Endothelial cell of umbilical vein (primary cell): ENCODE measurements at regions not wholly inside any gene's neighbourhood (a gene's known extent, or its start where the extent isn't known, plus 50 kb on each side); places are given as distances from the start of the nearest gene placed in this dataset.

Source experiments
- BruUV-seq: library from RNA; stranded (reverse); fragments of 400-500 nt; replicated peaks from 2 replicates; lab custom pipeline; 2021; lab: Mats Ljungman, UMichigan
- CTCF ChIA-PET: fragments of 300-600, 350-600 bp; sonication (Branson Sonifier 250); formaldehyde crosslinking; loops from one replicate; lab custom pipeline; 2021; ENCODE audit warnings: antibody characterized with exemption, inconsistent platforms; lab: Charles Lee
- POLR2A ChIA-PET: fragments of 300-600, 350-600 bp; sonication (Branson Sonifier 250); formaldehyde crosslinking; loops from one replicate; lab custom pipeline; 2021; ENCODE audit warnings: antibody characterized with exemption, inconsistent platforms; lab: Charles Lee
- DNase-seq: peaks from one replicate; pipeline ENCODE4 v3.0.0-alpha.2; 2011; ENCODE audit warnings: low read depth, low spot score
- FAIRE-seq: peaks from 2 replicates; lab custom pipeline; 2011; peaks lifted over from hg19 to GRCh38; lab: Jason Lieb, UNC
- H2AFZ ChIP-seq: 2 replicates; pipeline ENCODE4 v1.6.0; 2012; ENCODE audit warnings: low read depth, low read length, control low read depth, inconsistent platforms
- H3K27ac ChIP-seq: 2 replicates; pipeline ENCODE4 v1.5.1; 2011; ENCODE audit warnings: low read depth, mild to moderate bottlenecking, control low read depth, low read length, moderate library complexity; ENCODE audit not compliant: insufficient read depth
- H3K27me3 ChIP-seq, 2 experiments: 2 replicates each; pipeline versions ENCODE4 v1.6.0 to v1.6.1; 2011; ENCODE audit warnings: low read length in 2 of 2, mixed read lengths in 1 of 2; ENCODE audit not compliant: control insufficient read depth in 2 of 2, insufficient read depth in 2 of 2
- H3K36me3 ChIP-seq, 2 experiments: 2 replicates in 1 of 2; 3 replicates in 1 of 2; pipeline ENCODE4 v1.5.1; 2011; ENCODE audit warnings: low read length in 2 of 2, mild to moderate bottlenecking in 1 of 2, moderate library complexity in 1 of 2; ENCODE audit not compliant: control insufficient read depth in 2 of 2, insufficient read depth in 2 of 2; ENCODE audit errors: extremely low read depth in 1 of 2
- H3K4me1 ChIP-seq: 3 replicates; pipeline ENCODE4 v1.5.1; 2011; ENCODE audit warnings: mild to moderate bottlenecking, low read length; ENCODE audit not compliant: control insufficient read depth, insufficient read depth; ENCODE audit errors: extremely low read depth
- H3K4me2 ChIP-seq: 2 replicates; pipeline ENCODE4 v1.6.1; 2011; ENCODE audit warnings: low read length, control low read depth, mixed read lengths; ENCODE audit not compliant: insufficient read depth
- H3K4me3 ChIP-seq, 3 experiments: fragments of 200-600 bp in 1 of 3; sonication (generic), shearing (Covaris generic) in 1 of 3; replicated peaks in 1 of 3; 2 replicates each; pipeline ENCODE4 v1.5.1; 2011 to 2016; ENCODE audit warnings: control low read depth in 3 of 3, low read length in 3 of 3, mild to moderate bottlenecking in 2 of 3, inconsistent platforms in 1 of 3, low read depth in 1 of 3, moderate library complexity in 1 of 3; ENCODE audit not compliant: insufficient read depth in 1 of 3
- H3K79me2 ChIP-seq: 2 replicates; pipeline ENCODE4 v1.6.0; 2012; ENCODE audit warnings: low read length, inconsistent platforms; ENCODE audit not compliant: control insufficient read depth, insufficient read depth
- H3K9ac ChIP-seq: replicated peaks from 2 replicates; pipeline ENCODE3; 2011; ENCODE audit warnings: low read length, control low read depth; ENCODE audit not compliant: insufficient read depth; ENCODE audit errors: extremely low read depth
- H3K9me1 ChIP-seq: replicated peaks from 3 replicates; pipeline ENCODE4 v1.6.0; 2011; ENCODE audit warnings: mild to moderate bottlenecking, low read length; ENCODE audit not compliant: control insufficient read depth, insufficient read depth; ENCODE audit errors: extremely low read depth
- H3K9me3 ChIP-seq: replicated peaks from 2 replicates; pipeline ENCODE4 v1.5.1; 2012; ENCODE audit warnings: low read length, inconsistent platforms; ENCODE audit not compliant: control insufficient read depth, insufficient read depth
- H4K20me1 ChIP-seq: replicated peaks from 2 replicates; pipeline ENCODE3; 2011; ENCODE audit warnings: mild to moderate bottlenecking, low read length; ENCODE audit not compliant: control insufficient read depth, insufficient read depth; ENCODE audit errors: extremely low read depth
- CTCF ChIP-seq, 2 donors: IDR thresholded peaks; 1 replicate in 1 of 2; 2 replicates in 1 of 2; pipeline ENCODE4 v1.5.1; 2011; ENCODE audit warnings: low read length in 2 of 2, mild to moderate bottlenecking in 2 of 2, moderate library complexity in 2 of 2, control low read depth in 1 of 2, inconsistent platforms in 1 of 2, low read depth in 1 of 2; ENCODE audit not compliant: insufficient read depth in 1 of 2; ENCODE audit errors: extremely low read depth in 1 of 2
- EZH2 ChIP-seq: IDR thresholded peaks from 2 replicates; pipeline ENCODE4 v1.6.1; 2012; ENCODE audit warnings: borderline replicate concordance, low read depth, mild to moderate bottlenecking, moderate library complexity, low read length, inconsistent platforms; ENCODE audit not compliant: severe bottlenecking
- FOS ChIP-seq: IDR thresholded peaks from 2 replicates; pipeline ENCODE4 v1.6.1; 2011; ENCODE audit warnings: mild to moderate bottlenecking, low read length, moderate library complexity, borderline replicate concordance; ENCODE audit not compliant: insufficient read depth
- GATA2 ChIP-seq: IDR thresholded peaks from 2 replicates; pipeline ENCODE4 v1.7.0; 2011; ENCODE audit warnings: low read depth, mild to moderate bottlenecking, moderate library complexity, mixed read lengths, low read length; ENCODE audit not compliant: insufficient read length, insufficient read depth
- JUN ChIP-seq: IDR thresholded peaks from 2 replicates; pipeline ENCODE4 v1.6.1; 2011; ENCODE audit warnings: borderline replicate concordance, low read depth; ENCODE audit not compliant: insufficient read length, insufficient read depth
- MAX ChIP-seq: IDR thresholded peaks from 2 replicates; pipeline ENCODE4 v1.6.1; 2011; ENCODE audit not compliant: insufficient read depth, insufficient read length
- MYC ChIP-seq: IDR thresholded peaks from one replicate; pipeline ENCODE4 v1.6.1; 2011; ENCODE audit warnings: mild to moderate bottlenecking, low read depth, low read length
- POLR2A ChIP-seq: IDR thresholded peaks from 2 replicates; pipeline ENCODE4 v1.6.1; 2012; ENCODE audit warnings: low read depth, mild to moderate bottlenecking, control low read depth, low read length
- POLR2AphosphoS5 ChIP-seq: IDR thresholded peaks from 2 replicates; pipeline ENCODE4 v1.6.1; 2012; ENCODE audit warnings: low read depth, mild to moderate bottlenecking, control low read depth, low read length, moderate library complexity; ENCODE audit not compliant: insufficient read depth
- dilution Hi-C: fragments of 300-500 bp; cut with MboI; formaldehyde crosslinking; loops from one replicate; pipeline ENCODE4 v1.15.0; 2019; ENCODE audit warnings: low sequenced_read_pairs; ENCODE audit not compliant: extremely low pct_ligation_motif_present
- intact Hi-C: fragments of 100-400 bp; cut with micrococcal nuclease; formaldehyde crosslinking; loops from one replicate; pipeline ENCODE4 v1.10.0; 2022

- H3K4me2 ChIP-seq: no peak overlapping the region
- H2AFZ ChIP-seq: no peak overlapping the region
- peaks cover 2 to 5% of the 10 kb centered on the region in 2 experiments for H3K27me3 ChIP-seq
- dilution Hi-C loops: no loop called here
- H4K20me1 ChIP-seq: no peaks in the 10 kb centered on the region
- ChIA-PET POLR2A (interaction anchor here (0.6 kb wide), 1 partner anchor 786 kb away, joined by 3 read pairs; no protein-coding TSS in a partner anchor), CTCF (no interaction called here)
- DNase-seq: no peak
- FAIRE-seq: no peak
- no peaks in the 10 kb centered on the region for H3K36me3 ChIP-seq
- H3K9me1 ChIP-seq: no peaks in the 10 kb centered on the region
- H3K4me3 ChIP-seq: no peak overlapping the region
- no peaks in the 10 kb centered on the region for H3K9me3 ChIP-seq
- TF ChIP-seq FOS (no peak), POLR2A (no peak), MAX (no peak), CTCF (IDR thresholded peaks at IDR 0.05; ENCODE audit: extremely low read depth in 1 of 2, insufficient read depth in 1 of 2, low read depth in 1 of 2, low read length in 2 of 2) (no peak), GATA2 (no peak), MYC (no peak), JUN (no peak), POLR2AphosphoS5 (no peak), EZH2 (no peak)
- H3K27ac ChIP-seq: no peak overlapping the region
- intact Hi-C loops: no loop called here
- BruUV-seq: no TSS peak
- no peaks in the 10 kb centered on the region for H3K79me2 ChIP-seq
- H3K9ac ChIP-seq: no peak overlapping the region
- H3K4me1 ChIP-seq: no peaks in the 10 kb centered on the region
Measured at GRCh38 chr13:79625517-79625916, 144.6 kb downstream of the NDFIP2 start.
